ENCODE measurements at regions not wholly inside any gene's neighbourhood (a gene's known extent, or its start where the extent isn't known, plus 50 kb on each side); places are given as distances from the start of the nearest gene placed in this dataset.

DNA sequence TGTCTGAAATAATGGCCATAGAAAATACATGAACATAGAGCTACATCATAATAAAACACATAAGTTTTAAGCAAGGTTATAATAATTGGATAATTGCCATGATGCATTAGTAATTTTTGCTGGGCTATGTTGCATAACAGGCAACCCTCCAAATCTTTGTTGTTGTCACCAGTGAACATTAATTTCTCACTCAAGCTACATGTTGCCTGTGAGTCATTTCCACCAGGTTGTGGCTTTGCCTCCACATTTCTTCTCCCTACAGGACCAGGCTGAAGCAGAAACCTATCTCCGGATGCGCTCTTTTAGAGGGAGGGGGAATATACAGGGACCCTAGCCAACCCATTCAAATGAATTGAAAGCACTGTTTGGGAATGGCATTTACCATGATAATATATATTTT lies 347.7 kb downstream of the GABRG1 start:
- no peak for DNase-seq

DNA sequence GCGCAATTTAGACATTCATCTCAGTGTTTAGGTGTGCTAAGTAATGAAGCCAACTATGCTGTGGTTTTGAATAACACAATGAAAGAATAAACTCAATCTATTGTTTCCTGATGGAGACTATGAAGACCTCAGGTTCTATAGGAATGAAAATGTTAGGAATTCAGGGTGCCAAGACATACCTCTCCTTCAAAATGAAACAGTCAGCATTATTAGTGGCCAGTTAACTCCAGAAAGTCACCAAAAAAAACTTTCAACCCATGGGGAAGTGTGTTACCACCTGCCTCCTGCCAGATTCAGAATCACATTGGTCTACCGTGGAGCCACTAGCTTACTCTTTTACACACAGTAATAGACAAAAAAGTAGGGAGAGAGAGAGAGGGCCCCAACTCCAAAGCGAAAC lies 352.9 kb downstream of the GABRG1 start:
- no peak for DNase-seq

DNA sequence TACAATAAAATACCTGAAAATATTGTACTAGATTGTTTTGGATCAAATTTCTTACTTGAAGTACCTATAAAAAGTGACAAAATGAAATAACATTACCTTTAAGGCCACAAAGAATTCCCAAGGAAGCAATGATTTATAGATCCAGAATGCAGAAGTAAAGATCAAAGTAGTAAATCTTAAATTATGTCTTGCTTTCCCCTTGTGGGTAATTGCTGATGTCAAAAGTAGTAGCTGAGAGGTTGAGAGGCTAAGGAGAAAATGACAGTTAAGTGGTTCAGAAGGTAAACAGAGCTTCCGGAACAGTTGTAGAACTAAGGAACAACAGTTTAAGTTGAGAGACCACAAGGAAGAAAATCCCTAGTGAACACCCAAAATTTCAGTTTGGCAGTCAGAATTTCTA lies 358.3 kb downstream of the GABRG1 start:
- no peak for DNase-seq

DNA sequence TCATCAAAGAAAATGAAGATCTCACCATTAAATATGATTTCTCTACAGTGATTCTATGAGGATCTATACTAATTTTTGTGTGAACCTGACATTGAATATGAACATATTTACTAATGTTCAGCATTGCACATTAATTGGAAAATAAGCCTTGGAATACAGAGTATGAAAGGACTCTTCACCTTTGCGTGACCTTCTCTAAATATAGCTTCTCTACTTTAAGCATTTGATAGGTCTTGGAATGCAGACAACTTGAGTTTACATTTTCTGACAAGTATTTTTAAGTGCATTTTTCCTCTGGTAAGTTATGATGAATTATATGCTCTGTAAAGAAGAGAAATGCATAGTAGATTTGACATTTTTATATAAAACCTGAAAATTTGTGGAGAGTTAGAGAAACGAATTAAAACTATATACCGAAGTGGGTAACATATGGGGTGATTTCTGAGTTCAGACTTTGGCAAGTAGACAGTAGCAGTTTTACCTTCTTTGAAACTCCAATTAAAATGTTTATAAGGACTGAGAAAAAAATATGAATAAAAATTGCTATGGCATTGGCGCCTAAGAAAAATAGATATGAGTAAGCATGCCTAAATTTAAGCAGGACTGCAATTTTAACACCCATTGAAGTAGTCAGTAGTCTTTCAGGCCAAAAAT lies 371.9 kb downstream of the GABRG1 start:
- DNase-seq, result no peak

DNA sequence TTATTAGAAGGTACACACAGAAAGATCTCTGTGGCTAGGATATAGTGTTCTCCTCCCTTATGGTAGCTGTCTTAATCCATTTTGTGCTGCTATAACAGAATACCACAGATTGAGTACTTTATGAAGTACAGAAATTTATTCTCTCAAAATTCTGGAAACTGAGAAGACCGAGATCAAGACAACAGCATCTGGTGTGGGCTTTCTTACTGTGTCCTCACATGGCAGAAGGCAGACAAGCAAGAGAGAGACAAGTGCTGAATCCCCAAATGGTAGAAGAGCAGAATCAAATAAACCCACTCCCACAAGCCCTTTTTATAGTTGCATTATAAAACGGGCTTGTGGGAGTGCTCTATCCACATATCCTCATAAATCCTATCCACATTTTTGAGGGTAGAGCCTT lies 373.1 kb downstream of the GABRG1 start:
- no peak for DNase-seq

DNA sequence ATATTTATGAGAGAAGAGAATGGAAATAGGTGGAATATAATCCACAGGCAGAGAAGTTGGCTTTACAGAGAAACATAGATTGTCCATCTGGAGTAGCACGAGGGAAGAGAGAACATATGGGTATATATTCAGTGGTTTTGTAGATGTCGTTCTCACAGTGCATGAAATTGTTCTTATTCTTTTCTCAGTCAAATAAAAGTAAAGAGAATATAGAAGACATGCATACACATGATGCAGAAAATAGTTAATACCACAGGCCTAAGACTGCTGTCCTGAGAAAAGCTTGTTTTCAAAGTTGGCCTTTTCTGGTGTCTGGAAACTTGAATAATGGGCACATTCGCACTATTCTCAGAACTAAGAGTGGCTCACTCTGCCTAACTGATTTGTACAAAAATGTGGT lies 378.1 kb downstream of the GABRG1 start:
- no peak for DNase-seq

DNA sequence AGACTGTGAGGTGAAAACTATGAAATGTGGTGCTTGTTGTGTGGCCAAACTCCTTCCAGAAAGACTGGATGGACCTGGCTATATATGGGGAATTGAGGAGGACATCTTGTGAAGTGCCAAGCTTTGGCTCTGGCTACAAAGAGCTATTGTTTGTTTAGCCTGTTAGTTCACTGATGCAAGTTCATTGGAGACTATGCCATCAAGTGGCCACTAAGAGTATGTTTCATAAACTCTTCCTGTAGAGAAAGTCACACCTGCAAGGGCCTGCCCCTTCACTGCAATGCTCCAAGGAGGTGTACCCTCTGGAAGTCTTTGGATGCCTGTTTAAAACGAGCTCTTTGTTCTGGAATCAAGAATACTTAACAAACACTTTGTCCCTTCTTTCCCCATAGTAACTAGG lies 382.0 kb downstream of the GABRG1 start:
- DNase-seq, result no peak

DNA sequence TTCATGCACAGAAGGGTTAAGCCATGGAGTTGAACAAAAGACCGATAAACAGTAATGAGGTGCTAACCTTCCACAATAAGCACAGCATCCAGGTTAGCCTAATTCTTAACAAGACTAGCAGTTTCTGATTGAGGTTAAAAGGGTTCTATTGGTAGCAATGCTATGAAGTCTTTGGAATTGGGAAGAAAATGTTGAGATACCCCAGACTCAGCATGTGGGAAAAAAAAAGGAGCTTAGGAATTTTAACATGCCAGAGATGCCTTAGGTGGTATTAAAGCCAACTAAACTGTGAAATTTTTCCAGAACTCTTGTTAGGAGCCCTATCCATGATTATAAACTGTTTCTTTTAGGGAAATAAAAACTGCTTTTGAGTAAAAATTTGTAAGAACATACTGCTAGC lies 391.7 kb downstream of the GABRG1 start:
- DNase-seq, result no peak

DNA sequence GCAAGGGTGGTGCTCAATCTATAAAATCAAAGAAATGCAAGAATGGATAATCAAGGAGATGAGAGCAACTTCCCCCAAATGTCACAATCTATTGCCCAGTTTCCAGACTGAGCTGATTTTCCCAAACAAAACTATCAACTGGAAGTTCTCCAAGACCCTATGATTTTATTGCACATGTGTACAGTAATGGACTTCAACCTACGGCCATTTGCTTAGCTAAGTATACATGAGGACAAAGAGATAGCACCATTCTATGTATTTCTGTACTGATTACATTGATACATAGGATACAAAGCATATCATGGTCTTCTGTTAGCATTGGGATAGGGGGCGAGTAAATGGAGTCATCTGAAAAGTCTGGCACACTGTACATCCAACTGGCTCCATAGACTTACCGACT lies 407.8 kb downstream of the GABRG1 start:
- no peak for DNase-seq

DNA sequence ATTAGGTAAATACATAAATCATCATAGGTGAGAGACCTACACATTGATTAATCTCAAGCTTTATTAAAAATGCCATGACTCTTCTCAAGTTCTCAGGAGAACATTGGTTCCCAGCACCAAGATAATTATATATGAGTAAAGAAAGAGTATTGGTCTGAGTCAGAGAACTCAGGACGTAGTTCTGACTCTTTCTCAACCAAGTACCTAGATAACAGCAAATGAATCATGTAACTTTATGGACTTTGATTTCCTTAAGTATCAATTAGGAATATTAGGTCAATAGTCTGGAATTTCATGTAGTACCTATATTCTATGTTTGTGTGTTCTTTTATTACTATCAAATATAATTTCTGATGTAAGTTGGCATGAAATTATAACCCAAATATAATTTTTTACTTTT lies 409.9 kb downstream of the GABRG1 start:
- no peak for DNase-seq

DNA sequence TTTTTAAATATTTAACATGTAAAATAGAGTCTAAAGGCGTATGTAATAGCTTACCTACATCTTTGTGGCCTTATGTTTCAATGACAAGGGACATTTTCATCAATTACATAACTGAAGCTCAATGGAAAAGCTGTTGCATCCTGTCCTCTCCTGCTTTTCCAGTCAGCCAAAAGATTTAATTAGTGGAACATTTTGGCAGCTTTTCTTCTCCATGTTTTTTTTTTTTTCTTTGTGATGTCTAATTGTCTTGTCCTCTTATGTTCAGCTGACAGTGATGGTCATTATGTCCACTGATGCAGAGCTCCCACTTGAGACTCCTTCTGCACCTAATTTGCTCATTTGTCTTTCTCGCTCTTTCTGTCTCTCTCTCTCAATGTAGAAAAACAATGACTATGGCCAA lies 422.2 kb downstream of the GABRG1 start:
- no peak for DNase-seq

DNA sequence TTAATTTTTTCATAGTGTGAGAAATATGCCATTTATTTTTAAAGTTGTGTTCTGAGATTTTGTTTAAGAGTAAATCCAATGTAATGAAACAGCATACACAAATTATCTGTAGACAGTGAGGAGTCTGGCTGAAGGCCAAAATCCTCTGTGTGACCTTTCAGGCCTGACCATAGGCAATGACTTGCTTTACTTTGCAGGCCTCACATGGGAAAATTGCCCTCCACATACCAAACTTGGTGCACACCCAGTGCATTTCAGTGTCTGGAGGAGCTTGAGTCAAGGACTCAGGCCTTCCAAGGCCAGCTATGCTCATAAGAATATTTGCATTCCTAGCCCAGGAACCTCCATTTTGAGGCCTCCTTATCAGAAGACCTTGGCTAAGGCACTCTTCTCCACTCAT lies 430.1 kb downstream of the GABRG1 start:
- no peak for DNase-seq

DNA sequence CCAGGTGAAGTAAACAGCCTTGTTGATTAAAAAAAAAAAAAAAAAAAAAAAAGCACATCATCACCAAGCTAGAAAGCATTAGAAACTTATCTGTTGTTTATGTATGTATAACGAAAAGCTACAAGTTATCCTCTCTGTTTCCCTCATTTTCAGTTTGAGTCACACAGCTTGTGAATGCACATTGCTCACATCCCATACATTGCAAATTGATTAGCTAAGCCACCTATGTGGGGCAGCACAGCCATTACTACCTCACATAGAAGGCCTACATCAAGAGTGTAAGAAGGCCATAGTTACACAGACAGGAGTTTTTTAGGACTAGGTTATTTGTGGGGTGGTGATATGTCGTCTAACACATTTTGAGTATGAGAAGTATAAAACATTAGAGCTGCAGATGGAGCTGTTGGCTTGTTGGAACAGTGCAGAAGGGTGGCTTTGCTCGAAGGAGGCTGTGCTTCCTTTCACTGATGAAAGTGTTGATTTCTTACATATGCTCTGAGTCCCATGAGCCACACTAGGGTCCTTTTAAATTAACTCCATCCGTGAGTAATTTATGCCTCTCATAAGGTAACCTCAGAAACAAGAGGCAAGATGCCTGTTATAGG lies 431.6 kb downstream of the GABRG1 start:
- DNase-seq, result no peak

DNA sequence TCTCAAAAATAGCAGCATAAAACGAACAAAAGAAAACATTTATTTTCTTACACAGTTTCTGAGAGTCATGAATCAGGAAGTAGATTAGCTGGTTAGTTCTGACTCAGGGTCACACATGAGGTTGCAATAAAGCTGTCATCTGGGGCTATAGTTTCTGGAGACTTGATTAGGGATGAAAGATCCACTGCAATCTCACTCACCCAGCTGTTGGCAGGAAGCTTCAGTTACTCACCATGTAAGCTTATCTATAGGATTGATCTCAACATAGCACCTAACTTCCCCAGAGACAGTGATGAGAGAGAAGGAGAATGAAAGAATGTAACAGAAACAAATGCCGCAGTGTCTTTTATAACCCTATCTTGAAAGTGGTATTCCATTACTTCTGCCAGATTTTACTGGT lies 435.5 kb downstream of the GABRG1 start:
- no peak for DNase-seq

DNA sequence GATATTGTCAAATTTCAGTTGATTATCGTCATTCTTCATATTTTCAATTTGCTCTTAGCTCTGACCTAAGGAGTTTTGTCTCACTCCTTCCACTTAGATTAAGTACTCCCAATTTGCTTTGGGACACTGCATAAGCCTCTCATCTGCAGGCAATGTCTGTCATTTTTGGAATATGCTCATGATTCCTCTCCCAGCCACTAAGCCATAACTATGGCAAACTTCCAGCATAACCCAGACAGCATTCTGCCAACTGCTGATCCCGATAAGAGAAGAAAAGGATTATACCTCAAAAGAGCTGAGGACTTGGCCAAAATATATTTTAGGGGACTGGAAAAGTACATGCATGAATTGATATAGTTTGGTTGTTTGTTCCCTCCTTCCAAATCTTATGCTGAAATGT lies 444.4 kb downstream of the GABRG1 start:
- no peak for DNase-seq

DNA sequence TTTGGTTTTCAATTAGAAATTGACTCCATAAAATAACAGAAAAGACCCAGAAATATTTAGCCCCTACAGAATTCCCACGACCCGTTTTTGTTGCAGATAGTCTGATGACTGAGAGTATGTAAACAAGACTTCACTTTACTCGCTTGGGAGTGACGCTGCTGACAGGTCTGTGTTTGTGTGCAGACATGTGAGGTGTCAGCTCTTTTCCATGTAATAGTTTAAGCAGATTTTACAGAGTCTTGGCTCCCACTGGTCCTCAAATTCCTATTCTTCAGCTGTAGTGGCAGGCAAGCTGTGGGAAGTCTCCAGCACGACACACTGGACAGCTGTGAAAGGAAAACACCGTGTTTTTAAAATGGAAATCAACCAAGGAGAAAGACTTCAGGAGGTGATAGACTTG lies 455.7 kb downstream of the GABRG1 start:
- DNase-seq, result no peak

DNA sequence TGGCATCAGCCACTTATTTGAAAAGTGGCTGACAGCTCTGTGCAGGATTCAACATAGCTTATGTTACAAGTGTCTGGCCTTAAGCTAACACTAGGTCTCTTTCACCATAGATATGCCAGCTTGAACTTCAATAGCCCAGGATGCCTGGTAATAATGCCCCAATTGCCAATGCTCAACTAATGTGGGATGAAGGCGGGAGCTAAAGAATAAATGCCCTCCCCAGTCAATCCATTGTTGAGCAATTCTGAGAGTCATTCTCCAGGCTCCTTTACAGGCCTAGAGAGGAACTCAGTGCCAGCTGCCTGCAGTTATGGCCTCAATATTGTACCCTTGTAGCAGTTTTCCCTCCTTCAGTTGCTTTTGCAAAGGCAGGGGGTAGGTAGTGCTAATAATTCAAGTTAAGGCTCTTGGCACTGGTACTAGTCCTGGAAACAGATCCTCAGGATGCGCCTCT lies 460.2 kb downstream of the GABRG1 start:
- DNase-seq, result no peak

DNA sequence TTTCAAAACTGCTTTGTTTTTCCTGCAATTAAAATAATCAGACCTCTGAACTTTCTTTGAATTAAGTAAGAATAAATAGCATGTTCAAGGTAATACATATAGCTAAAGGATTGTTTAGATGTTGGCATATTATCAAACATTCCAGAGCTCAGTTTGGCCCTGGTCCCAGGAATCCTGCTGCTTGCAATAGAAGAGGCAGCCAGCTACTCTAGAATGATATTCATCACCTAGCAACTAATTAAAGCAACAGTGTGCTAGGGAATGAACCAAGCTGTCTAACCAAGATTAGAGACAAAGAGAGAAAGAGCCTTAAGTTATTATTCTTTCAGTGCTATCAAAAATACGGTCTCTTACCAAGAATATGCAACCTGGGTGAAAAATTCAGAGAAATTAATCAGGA lies 460.9 kb downstream of the GABRG1 start:
- DNase-seq, result peak; percentile 53

DNA sequence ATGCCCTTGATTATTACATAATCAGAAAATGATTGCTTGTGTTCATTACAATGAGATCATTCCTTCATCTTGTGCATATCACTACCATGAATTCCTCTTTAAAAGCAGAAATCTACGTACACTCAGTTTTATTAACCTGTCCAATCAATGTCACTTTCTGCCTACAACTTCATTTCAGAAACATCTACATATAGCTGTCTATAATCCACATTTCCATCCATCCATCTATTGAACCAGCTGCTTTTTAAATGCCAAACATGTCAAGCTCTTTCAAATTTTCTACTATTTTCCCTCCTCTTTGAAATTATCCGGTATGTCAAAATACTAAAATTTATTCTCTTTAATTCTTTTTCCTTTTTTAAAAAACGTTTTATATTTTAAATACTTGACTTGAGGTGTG lies 462.0 kb downstream of the GABRG1 start:
- DNase-seq, result no peak

DNA sequence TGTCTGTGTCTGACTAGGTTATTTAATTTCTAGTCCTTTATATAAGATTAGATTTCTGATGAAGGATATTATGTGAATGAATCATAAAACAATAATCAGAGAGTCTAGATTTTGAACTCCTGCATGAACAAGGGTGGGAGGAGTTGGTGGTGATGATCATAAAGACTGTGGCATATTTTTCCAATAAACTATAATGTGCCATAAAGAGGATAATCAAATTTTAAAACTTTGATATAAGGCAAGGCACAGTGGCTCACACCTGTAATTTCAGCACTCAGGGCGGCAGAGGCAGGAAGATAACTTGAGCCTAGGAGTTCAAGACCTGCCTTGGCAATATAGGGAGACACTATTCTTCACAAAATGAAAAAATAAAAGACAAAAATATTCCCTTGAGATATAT lies 473.3 kb downstream of the GABRG1 start:
- no peak for DNase-seq

DNA sequence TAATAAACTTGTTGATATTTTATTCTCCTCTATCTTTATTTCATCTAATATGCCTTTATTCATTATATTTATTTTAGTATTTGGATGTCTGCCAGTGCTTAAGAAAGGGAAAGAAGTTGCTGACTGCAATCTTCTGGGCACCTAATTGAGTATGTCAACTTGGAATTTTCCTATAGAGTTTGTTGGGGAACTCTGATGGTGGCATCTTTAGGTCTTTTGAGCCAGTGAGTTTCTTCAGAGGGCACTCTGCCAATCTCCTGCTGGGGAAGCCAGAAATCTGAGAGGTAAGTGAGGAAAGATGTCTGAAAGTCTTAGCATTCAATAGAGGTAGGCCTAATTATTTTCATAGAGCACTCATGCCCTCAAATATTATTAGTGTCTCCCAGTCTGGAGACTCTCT lies 475.0 kb downstream of the GABRG1 start:
- no peak for DNase-seq

DNA sequence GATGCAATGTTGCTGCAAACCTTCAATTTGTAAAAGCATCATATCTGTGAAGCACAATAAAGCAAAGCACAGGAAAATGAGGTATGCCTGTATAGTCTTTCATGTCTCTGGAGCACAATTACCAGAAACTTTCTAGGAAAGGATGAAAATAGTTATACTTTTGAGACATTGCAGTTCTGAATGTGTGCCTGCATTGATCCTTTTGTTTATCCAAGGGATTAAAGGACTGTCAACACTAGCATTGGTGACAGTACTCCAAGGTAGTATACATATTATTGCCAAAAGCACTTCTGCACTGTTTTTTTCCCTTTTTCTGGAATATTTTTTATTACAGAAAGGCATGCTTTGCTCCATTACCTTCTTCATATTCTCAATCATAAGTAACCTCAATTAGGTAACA lies 476.0 kb downstream of the GABRG1 start:
- DNase-seq, result no peak

DNA sequence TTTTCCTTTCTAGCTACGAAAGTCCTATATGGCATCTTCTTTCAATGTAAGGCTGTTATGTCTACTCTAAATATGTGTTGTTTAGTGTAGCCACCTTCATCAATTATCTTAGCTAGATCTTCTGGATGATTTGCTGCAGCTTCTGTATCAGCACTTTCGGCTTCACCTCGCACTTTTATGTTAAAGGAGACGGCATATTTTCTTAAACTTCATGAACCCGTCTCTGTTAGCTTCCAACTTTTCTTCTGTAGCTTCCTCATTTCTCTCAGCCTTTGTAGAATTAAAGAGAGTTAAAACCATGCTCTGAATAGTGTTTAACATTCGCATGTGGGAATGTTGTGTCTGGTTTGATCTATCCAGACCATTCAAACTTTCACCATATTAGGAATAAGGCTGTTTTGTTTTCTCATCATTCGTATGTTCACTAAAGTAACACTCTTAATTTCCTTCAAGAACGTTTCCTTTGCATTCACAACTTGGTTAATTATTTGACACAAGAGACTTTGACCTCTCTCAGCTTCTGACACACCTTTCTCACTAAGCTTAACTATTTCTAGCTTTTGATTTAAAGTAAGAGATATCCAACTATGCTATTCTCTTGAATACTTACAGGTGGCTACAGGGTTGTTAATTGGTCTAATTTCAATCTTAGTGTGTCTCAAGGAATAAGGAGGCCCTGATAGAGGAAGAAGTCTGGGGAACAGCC lies 476.8 kb downstream of the GABRG1 start:
- DNase-seq, result no peak

DNA sequence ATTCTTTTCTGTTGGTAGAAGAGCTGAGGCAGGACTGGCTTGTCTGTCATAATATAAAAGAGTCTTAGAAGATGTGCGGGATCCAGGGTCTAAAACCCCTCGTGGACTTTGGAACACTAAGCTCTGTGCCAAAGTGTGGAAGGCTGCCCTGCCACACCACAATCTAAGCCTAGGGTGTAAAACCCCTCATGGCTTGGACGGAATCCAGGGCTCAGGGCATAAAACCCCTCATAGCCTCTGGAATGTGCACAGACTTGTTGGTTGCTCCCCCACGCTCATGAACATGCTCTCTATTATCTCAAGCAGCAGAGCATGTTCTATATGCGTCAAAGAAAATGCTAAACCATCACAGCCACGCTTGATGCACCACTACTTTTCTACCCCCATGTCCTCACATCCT lies 483.6 kb downstream of the GABRG1 start:
- no peak for DNase-seq
